Activated CD8-positive, alpha-beta memory T cell treated with anti-CD3 and anti-CD28 coated beads, Interleukin-2, amount 50 U/mL, for 48 hours (primary cell): ENCODE measurements at regions not wholly inside any gene's neighbourhood (a gene's known extent, or its start where the extent isn't known, plus 50 kb on each side); places are given as distances from the start of the nearest gene placed in this dataset.

ENCODE experiments used
- DNase-seq: peaks from one replicate; pipeline ENCODE4 v3.0.0-alpha.2; 2020

DNA sequence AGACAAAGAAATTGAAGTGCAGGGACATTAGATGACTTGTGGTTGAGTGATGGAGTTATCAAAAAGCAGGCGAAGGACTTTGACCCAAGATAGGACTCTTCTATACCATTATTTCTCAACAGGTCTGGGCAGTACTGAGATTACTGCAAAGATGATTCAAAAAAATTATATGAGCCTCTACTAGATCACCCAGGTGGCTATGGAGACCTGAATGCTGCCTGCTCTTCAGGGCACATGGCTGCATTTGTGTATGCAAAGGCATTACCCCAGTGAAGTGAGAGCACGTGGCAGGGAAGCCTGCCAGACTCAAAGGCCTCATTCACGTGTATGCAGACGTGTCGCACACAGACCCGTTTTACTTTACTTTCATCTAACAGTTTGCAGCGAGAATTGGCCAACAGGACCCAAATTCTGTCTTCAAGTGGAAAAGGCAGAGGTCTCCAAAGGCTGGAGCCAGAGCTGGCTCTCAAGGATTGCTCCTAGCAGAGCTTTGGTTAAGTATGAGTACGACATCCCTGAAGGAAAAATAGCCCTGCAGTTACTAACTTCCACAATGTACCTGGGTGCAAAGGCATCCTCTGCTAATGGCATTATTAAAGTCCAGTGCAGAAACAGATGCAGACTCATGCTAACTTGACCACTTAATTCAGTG, 113.8 kb upstream of the ARMC2 start:
- DNase-seq, result no peak

- DNase-seq, result no peak
Measured at GRCh38 chr6:108735310-108736001, 112.8 kb upstream of the ARMC2 start.

GRCh38 chr6:108736002-108736361, 112.2 kb upstream of the ARMC2 start:
- no peak for DNase-seq

GRCh38 chr6:108736832-108737231, 111.4 kb upstream of the ARMC2 start:
- no peak for DNase-seq

DNA sequence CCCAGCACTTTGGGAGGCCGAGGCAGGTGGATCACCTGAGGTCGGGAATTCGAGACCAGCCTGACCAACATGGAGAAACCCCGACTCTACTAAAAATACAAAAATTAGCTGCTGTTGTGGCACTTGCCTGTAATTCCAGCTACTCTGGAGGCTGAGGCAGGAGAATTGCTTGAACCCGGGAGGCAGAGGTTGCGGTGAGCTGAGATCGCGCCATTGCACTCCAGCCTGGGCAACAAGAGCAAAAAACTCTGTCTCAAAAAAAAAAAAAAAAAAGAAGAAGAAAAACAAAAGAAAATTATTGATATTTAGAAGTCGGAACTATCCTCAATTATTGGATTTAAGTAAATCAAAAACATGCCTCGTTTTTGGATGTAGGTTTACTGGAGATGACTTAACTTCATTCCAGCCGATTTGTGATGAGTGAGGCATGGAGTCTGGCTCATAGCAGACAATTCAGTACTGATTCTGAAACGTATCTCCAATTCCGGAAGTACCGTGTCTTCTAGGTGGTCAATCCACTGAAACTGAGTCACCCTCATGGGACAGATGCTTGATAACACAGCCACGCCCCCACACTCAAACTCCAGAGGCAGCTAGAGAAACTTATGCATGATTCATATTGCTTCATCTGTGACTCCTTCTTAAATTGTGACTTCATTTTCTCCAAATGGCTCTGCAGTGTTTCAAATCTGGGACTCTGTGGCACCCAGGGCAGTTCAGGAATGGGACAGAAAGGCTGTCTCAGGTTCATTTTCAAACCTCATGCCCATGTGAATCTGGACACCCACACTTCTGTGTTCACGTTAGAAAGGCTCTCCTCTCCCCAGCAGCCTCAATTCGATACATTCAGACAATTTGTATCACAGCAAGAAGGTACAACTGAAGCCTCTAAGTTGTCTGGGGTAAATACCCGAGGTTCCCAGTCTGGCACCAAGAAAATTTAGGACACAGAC, 110.4 kb upstream of the ARMC2 start:
- peak; percentile 56 for DNase-seq

- DNase-seq, result no peak
Measured at GRCh38 chr6:108738684-108739416, 109.4 kb upstream of the ARMC2 start.

DNA sequence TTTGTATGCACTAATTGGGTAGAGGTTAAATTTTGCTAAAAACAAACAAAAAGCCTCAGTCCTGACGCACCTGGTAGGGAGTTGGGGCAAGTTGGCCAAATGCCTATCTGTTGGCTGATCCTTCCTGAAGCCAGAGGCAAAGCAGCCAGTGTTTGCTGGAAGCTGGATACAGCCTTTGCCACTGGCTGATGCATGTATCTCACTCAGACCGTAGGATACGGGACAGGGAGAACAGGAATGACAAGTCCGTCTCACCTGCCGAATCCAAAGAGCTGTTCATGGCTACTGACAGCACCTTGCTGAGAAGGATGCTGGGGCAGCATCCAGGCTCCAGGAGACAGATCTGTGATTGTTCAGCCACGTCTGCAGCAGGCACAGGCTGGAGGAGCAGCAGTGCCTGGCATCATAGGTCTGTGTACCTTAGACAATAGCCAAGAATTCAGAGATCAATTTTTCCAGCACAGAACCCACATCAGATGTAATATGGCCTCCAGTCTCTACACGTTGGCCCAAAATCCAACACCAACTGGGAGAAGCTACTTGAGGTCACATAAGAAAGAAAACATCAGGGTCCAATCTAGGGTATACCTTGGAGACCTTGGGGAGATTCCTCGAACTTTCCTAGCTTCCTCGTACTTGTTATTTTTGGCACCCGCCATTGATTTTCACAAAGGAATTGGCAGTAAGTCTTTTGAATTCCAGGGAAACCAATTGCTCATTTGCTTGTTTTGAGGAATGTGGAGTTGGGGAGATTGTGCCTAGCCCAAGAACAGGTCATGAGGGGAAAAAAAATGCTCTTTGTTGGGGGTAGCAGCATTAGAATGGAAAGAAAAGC, 108.5 kb upstream of the ARMC2 start:
- no peak for DNase-seq

DNA sequence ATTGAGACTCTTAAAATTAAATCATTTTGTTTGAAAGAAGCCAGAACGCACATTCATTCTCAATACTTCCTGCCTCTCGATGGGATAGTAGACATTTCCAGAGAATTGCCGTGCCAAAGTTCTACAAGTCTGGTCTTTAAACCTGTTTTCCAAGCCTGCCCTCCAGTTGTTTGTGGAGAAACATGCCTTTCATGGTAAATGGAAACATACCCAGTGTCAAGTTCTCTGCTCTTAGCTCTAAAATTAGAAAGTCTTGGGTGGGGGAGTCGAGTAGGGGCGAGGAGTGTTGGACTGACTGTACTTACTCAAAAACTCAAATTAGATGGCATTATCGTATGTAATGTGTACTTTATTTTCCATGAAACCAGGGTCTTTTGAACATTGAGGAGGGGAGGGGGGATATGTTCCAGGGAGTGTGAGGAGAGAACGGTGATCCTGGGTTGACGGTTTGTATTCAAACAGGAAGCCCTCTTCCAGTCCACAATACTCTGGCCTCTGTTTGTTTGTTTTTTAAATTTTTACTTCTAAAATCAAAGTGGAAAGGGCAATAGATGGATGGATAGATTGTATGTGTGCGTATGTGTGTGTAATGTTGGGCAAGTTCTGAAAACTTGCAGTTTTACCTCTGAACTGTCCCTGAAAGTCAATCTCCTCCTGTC, 106.8 kb upstream of the ARMC2 start:
- no peak for DNase-seq

DNA sequence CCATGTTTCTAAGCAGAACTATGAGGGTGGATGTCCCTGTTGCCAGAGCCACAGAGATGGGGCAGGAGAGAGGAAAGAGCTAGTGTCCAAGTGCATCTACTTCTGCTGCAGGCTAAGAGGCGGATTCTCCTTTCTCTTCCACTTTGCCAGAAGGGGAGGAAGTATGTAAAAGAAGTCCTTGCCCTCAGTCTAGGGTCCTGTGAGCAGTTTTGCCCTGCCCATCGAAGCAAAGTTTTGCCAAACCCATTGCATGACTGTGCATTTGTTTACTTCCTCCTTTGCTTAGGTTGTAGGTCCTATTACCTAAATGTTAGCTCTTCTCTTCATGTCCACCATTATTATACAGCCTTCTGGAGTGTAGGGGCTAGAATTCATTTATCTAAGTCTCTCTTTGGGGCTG, 106.2 kb upstream of the ARMC2 start:
- DNase-seq, result no peak

DNA sequence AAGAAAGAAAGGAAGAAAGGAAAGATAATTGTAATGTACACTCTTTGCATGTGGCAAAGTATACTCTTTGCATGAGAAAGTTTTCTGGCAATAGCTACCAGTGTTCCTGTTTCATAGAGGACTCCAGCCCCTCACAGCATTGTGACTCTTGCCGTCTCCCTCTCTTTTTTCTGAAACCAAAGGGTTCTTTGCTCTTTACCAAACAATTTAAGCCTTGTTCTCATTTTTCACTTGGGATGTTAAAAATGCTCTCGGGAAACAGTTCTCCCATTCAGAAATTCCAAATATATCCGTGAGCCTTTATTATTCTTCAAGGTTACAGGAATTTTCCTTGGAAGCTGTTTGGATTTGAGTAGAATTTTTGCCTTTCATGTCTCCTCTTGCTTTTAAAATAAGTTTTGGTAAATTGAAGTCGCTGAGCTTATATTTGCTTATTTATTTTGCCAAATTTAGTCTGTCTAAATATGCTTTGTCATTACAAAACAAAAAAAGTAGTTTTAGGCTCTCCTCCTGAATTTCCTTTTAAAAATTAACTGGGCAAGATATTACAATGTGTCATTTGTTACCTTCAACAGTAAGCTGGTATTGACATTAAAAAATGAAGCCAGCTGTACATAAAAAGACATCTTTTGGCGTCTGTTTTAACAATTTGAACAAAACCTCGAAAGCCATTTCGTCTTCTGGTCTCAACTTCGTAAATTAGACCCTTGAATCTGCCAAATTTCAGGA, 103.8 kb upstream of the ARMC2 start:
- DNase-seq, result no peak

GRCh38 chr6:108744996-108745395, 103.2 kb upstream of the ARMC2 start:
- DNase-seq, result peak; percentile 26

DNA sequence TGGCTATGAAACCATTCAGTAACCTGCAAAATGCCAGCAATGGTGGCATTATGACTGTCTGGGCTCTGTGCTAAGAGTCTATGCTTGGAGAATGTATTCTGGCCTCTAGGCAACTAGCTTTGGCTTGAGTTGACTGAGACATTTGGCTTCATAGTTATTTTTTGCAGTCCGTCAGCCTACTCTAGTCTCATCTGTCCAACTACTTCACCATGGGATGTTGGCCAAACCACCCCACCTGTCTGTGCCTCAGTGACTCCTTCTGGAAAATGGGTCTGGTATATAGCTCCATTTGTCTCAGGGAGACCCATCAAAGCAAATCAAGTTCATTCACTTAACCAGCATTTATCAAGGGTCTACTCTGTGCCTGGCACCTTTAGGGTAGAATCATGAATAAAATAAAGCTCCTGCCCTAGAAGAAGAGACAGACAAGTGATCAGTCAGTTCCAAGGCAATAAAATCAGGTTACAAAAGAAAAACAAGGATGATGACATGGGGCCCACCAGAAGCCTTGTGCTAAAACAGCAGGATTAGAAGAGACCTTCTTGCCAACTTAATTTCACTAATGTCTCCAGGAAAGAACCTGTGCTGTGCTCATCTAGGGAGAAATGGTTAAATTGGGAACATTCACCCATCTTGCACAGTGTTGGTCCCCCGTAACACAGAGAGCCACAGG, 102.4 kb upstream of the ARMC2 start:
- DNase-seq, result peak; percentile 3

DNA sequence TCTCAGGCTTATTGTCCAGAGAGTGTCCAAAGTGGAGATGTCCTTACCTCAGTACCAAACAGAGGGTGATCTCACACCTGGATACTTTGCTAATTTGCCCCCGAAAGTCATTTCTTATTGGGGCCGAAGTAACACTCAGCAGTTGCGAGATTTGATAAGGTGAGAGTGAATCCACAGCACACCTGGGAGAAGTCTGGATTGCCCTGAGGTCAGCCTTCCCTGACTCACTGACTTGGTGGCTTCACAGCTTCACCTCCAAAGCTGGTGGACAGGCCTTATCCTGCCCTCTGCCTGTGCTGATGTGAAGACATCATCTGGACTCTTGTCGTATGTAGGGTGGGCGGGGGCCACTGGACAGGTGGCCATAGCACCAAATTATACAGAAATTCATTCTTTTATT, 101.9 kb upstream of the ARMC2 start:
- DNase-seq, result peak; percentile 29

- DNase-seq, result peak; percentile 35
Measured at GRCh38 chr6:108746836-108747575, 101.2 kb upstream of the ARMC2 start.

- no peak for DNase-seq
Measured at GRCh38 chr6:108748055-108748454, 100.2 kb upstream of the ARMC2 start.

GRCh38 chr6:108748959-108749358, 99.3 kb upstream of the ARMC2 start:
- DNase-seq, result no peak

GRCh38 chr6:108750801-108751200, 97.4 kb upstream of the ARMC2 start:
- DNase-seq, result no peak

DNA sequence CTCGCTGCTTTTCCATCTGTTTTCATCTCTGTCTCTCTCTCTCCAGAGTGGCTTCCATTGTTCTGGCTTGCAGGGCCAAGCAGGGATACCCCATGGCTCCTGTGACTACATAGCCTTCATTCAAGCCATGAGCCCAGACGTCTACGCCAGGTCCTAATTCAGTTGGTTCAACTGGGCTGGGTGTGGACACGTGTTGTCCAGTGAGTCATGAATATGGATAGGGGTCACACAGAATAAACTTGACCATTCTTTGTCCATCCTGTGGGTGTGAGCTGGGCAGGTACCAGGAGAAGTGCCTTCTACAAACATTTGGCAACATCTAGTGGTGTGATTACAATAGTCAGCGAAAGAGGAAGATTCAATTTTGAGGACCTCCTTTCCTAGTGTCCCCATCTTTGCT, 96.9 kb upstream of the ARMC2 start:
- DNase-seq, result no peak
